HEK293 (cell line): ENCODE measurements at regions not wholly inside any gene's neighbourhood (a gene's known extent, or its start where the extent isn't known, plus 50 kb on each side); places are given as distances from the start of the nearest gene placed in this dataset.

Source experiments
- BCL11A ChIP-seq: fragments of 450-650 bp; formaldehyde crosslinking; IDR thresholded peaks from 2 replicates; pipeline ENCODE4 v1.5.1; 2016; ENCODE audit warnings: low read depth, missing biosample characterization, missing genetic modification characterization
- ZNF202 ChIP-seq: fragments of 450-650 bp; formaldehyde crosslinking; IDR thresholded peaks from 2 replicates; pipeline ENCODE4 v1.5.1; 2016; ENCODE audit warnings: missing biosample characterization, missing genetic modification characterization, borderline replicate concordance
- ZNF274 ChIP-seq, 2 experiments: fragments of 200-500 bp in 1 of 2; fragments of 450-650 bp in 1 of 2; sonication (Bioruptor generic) in 1 of 2; formaldehyde crosslinking in 1 of 2; IDR thresholded peaks; 2 replicates each; pipeline versions ENCODE4 v1.5.1 to v1.6.1; 2014 to 2016; ENCODE audit warnings: borderline replicate concordance in 1 of 2, inconsistent platforms in 1 of 2, low read length in 1 of 2, missing biosample characterization in 1 of 2, missing genetic modification characterization in 1 of 2
- ZNF404 ChIP-seq: fragments of 450-650 bp; formaldehyde crosslinking; IDR thresholded peaks from 2 replicates; pipeline ENCODE4 v1.5.1; 2017; ENCODE audit warnings: missing biosample characterization, missing genetic modification characterization
- ZNF677 ChIP-seq: fragments of 450-650 bp; IDR thresholded peaks from 2 replicates; pipeline ENCODE4 v1.5.0; 2018; ENCODE audit warnings: missing biosample characterization, mild to moderate bottlenecking, missing genetic modification characterization, moderate library complexity
- TF ChIP-seq, protein P1 (sequence below): fragments of 450-650 bp; formaldehyde crosslinking; IDR thresholded peaks from 2 replicates; pipeline ENCODE4 v1.5.1; 2017; ENCODE audit warnings: missing biosample characterization, missing genetic modification characterization
- TF ChIP-seq, protein P2 (sequence below): fragments of 450-650 bp; formaldehyde crosslinking; IDR thresholded peaks from 2 replicates; pipeline ENCODE4 v1.5.1; 2016; ENCODE audit warnings: missing biosample characterization, missing genetic modification characterization
- TF ChIP-seq, protein P3 (sequence below): fragments of 450-650 bp; IDR thresholded peaks from 2 replicates; pipeline ENCODE4 v1.5.1; 2018; ENCODE audit warnings: missing biosample characterization, missing genetic modification characterization
- TF ChIP-seq, protein P4 (sequence below): fragments of 450-650 bp; formaldehyde crosslinking; IDR thresholded peaks from 2 replicates; pipeline ENCODE4 v1.5.1; 2017; ENCODE audit warnings: missing biosample characterization, missing genetic modification characterization

DNA sequence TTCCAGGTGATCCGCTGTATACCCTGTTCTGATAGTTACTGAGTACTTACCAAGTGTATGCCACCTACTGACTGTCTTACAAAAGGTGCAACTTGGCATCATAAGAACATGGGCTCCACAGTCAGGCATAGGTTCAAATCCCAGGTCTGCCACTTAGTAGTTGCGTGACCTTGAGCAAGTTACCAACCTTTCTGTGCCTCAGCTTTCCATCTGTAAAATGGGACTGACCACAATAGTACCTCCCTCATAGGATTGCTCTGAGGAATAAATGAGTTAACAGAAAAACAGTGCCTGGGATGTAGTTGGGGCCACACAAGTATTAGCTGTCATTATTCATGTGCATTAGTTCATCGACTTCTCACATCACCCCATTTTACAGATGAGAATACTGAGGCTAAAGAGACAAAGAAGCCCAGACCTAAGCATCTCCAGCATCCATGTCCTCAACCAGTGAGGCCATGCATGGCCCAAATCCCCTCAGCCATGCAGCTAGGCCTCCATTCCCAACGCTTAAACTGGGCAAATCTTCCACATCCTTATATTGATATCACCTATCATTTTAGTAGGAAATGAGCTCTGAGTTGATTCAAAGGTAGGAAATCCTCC is 51.3 kb upstream of the UBE2L5 start:
- TF ChIP-seq ZNF202 (no peak), BCL11A (tag by site-specific recombination) (no peak), ZNF677 (no peak), ZNF404 (tag by site-specific recombination) (no peak), ZNF274 (IDR thresholded peaks at IDR 0.05; ENCODE audit: low read length) (no peak), ZNF274 (tag by site-specific recombination; IDR thresholded peaks at IDR 0.05; ENCODE audit: borderline replicate concordance) (no peak)
- TF ChIP-seq, protein P1, sequence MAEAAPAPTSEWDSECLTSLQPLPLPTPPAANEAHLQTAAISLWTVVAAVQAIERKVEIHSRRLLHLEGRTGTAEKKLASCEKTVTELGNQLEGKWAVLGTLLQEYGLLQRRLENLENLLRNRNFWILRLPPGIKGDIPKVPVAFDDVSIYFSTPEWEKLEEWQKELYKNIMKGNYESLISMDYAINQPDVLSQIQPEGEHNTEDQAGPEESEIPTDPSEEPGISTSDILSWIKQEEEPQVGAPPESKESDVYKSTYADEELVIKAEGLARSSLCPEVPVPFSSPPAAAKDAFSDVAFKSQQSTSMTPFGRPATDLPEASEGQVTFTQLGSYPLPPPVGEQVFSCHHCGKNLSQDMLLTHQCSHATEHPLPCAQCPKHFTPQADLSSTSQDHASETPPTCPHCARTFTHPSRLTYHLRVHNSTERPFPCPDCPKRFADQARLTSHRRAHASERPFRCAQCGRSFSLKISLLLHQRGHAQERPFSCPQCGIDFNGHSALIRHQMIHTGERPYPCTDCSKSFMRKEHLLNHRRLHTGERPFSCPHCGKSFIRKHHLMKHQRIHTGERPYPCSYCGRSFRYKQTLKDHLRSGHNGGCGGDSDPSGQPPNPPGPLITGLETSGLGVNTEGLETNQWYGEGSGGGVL (tag by site-specific recombination), result no peak
- TF ChIP-seq, protein P2, sequence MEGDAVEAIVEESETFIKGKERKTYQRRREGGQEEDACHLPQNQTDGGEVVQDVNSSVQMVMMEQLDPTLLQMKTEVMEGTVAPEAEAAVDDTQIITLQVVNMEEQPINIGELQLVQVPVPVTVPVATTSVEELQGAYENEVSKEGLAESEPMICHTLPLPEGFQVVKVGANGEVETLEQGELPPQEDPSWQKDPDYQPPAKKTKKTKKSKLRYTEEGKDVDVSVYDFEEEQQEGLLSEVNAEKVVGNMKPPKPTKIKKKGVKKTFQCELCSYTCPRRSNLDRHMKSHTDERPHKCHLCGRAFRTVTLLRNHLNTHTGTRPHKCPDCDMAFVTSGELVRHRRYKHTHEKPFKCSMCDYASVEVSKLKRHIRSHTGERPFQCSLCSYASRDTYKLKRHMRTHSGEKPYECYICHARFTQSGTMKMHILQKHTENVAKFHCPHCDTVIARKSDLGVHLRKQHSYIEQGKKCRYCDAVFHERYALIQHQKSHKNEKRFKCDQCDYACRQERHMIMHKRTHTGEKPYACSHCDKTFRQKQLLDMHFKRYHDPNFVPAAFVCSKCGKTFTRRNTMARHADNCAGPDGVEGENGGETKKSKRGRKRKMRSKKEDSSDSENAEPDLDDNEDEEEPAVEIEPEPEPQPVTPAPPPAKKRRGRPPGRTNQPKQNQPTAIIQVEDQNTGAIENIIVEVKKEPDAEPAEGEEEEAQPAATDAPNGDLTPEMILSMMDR (tag by site-specific recombination), result no peak
- TF ChIP-seq, protein P3, sequence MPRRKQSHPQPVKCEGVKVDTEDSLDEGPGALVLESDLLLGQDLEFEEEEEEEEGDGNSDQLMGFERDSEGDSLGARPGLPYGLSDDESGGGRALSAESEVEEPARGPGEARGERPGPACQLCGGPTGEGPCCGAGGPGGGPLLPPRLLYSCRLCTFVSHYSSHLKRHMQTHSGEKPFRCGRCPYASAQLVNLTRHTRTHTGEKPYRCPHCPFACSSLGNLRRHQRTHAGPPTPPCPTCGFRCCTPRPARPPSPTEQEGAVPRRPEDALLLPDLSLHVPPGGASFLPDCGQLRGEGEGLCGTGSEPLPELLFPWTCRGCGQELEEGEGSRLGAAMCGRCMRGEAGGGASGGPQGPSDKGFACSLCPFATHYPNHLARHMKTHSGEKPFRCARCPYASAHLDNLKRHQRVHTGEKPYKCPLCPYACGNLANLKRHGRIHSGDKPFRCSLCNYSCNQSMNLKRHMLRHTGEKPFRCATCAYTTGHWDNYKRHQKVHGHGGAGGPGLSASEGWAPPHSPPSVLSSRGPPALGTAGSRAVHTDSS, result no peak
- TF ChIP-seq, protein P4, sequence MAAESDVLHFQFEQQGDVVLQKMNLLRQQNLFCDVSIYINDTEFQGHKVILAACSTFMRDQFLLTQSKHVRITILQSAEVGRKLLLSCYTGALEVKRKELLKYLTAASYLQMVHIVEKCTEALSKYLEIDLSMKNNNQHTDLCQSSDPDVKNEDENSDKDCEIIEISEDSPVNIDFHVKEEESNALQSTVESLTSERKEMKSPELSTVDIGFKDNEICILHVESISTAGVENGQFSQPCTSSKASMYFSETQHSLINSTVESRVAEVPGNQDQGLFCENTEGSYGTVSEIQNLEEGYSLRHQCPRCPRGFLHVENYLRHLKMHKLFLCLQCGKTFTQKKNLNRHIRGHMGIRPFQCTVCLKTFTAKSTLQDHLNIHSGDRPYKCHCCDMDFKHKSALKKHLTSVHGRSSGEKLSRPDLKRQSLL, result no peak
